Amniotic epithelial cell (primary cell): ENCODE measurements at regions not wholly inside any gene's neighbourhood (a gene's known extent, or its start where the extent isn't known, plus 50 kb on each side); places are given as distances from the start of the nearest gene placed in this dataset.

Experiments used
- DNase-seq: peaks from one replicate; pipeline ENCODE4 v3.0.0-alpha.2; 2010; ENCODE audit warnings: low read depth

DNA sequence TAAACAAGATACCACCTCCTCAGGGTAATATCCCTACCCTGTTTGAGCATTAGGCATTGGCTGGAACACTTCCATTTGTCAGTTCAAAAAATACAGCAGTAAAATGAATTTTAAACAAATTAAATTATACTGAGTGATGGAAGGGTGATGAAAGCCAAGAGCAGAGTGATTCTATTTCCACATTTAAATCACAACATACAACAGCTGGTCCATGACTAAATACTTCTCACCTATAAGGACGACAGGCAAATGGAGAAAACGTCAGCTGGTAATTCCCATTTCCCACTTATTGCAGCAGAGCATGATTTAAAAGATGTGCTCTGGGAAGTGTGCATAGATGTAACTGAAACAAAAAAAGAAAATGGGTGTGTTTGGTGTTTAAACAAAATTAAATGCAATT, 543.6 kb upstream of the DAB2 start:
- DNase-seq: no peak

DNA sequence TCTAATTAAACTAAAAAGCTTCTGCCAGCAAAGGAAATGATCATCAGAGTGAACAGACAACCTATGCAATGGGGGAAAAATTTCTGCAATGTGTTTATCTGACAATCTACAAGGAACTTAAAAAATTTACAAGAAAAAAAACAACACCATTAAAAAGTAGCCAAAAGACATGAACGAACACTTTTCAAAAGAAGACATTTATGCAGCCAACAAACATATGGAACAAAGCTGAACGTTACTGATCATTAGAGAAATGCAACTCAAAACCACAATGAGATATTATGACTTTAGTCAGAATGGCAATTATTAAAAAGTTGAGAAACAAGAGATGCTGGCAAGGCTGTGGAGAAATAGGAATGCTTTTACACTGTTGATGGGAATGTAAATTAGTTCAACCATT, 530.4 kb upstream of the DAB2 start:
- DNase-seq: no peak

DNA sequence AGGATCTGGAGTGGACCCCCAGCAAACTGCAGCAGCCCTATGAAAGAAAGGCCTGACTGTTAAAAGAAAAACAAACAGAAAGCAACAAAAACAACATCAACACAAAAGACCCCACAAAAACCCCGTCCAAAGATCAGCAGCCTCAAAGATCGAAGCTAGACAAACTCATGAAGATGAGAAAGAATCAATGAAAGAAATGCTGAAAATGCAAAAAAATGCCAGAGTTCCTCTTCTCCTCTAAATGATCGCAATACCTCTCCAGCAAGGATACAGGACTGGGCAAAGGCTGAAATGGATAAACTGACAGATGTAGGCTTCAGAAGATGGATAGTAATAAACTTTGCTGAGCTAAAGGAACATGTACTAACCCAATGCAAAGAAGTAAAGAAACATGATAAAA, 526.3 kb upstream of the DAB2 start:
- no peak for DNase-seq

DNA sequence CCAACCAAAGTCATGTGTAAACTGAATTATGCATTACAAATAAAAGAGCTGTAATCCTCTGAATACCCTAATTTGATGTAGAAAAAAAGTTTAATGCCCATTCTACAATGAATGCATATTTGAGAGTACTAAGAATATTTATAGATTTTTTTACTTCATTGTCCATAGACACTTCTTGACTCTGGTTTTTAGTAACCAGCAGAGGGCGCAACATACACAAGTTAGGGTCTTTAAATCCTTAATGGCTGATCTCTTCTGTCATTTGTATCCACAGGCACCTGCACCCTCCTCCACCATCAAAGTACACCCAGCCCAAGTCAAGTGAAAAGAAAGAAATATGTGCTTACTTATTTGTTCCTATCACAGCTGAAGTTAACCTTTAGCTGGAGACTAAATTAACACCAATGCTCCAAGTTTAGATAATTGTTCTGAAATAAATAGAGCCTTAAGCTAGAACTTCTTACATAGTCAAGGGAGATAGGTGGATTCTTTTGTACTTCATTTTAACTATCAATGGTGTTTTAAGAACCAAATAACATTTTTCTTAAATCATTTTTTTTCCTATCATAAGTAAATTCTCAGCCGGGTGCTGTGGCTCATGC, 524.2 kb upstream of the DAB2 start:
- peak; percentile 69 for DNase-seq

DNA sequence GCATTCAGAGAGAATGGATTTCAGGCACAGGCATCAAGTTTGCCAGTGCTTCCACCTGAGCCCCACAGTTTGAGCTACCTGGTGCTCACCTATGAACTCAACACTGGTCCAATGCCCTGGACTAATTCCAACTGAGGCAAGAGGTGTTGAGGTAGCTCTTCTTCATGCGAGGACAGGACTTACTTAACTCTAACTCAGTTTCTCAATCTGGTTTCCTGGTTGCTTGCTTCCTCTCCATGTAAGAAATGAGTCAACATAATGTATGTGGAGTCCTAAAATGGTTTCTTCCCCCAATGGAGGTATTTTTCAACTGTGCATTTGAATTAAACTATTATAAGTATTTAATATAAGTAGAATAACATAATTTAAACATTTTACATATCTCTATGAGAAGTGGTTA, 523.6 kb upstream of the DAB2 start:
- no peak for DNase-seq

DNA sequence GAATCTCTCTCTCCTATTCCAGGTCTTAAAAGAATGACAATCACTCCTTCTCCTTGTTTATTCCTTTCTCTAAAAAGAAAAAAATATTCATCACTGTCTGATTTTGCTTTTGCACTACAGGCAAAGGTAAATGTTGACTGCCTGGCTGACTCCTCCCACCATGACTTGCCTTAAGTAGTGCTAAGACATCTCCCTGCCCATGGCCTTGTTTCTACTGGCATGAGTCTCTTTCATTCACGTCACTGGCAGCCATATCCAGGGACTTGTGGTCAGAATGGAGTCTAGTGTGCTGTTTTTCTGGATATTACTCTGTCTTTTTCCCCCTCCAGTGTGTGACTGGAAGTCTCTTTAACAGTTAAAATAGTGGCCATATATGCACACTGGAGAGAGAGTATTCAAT, 522.9 kb upstream of the DAB2 start:
- peak; percentile 53 for DNase-seq

DNA sequence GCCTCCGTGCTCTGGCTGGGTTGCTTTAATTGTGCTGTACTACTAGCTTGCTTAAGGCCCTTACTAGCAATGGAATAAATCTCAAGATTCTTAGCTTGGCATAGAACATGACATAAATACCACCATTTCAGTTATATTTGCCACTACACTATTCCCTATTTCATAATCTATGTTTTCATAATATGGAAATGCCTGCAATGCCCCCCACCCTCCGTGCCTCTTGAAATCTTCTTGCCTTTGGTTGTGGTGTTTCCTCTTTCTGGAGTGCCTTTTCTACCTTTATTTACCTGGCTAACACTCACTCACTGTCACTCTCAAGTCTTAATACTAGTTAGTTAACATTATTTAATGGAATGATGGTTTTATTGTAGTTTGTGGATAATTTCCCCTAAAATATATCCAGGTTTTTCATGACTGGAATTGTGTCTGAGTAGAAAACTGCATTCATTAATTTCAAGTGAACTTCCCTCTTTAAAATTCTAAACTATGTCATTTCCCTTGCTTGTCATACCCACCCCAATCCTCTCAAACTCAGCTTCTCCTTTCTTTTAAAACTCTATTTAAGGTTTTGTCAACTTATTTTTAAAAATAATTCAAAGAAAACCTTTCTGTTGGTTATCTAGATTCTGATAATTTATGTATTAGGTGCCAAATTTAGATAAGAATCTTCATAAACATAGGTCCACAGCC, 521.7 kb upstream of the DAB2 start:
- DNase-seq: no peak

DNA sequence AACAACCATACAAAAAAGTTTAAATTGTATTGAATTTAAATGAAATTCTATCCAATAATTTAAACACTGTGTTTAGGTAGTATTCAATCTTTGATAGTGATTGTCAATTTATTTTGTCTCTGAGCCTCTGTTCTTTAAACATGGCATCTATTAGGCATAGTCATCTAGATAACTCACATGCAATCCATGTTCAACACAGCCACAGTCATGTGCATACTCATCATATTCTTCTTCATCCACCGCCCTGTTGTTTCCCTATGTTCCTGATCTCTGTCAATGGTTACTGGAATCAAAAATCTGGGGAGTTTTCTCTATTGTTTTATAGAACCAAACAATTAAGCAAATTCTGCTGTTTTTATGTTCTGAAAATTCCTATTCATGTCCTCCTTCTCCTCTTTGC, 521.1 kb upstream of the DAB2 start:
- no peak for DNase-seq

DNA sequence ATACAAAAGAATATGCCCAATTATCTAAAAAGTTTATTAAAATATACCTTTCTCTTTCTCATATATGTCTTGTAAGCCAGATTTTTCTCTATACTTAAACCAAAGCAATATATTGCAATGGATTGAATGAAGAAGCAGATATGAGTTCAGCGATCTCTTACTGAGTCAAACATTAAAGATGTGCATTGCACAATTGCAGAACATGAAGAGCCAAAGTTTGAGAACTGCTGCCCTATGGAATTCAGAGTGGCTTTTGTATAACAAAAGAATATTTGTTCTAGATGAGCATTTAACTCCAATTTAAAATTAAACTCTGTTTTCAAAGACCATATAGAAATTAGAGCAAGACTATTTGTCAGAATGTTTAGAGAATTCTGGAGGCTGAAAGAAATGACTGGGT, 519.0 kb upstream of the DAB2 start:
- peak; percentile 61 for DNase-seq

DNA sequence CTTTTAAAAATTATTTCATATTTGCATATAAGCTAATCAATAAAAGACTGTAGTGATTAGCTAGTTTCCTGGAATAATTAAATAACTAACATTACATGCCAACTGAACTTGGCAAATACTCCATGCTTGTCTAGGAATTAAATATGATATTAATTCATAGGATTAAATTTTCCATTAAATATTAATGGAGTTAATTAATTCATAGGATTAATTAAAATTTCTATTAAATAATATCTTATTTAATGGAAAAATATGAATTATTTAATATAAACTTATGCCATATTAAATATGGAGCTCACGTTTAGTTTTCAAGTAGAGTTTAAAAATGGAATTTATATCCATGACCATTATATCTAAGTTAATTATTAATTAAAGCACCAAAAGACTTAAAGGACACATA, 517.8 kb upstream of the DAB2 start:
- DNase-seq: no peak

DNA sequence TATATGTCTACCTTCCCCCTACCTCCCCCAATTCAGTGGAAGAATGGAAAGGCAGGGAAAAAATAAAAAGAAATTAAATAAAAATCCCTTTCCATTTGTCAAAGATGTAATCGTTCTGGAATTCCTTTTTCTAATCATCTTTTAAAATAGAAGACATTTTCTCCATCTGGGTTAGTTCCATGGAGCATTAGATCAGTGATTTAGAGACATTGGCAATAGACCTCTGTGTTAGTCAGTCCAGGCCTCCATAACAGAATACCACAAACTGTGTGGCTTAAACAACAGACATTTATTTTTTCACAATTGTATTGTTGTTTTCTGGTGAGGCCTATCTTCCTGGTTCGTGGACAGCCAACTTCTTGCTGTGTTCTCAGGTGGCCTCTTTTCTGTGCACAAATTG, 516.6 kb upstream of the DAB2 start:
- DNase-seq: peak; percentile 1

DNA sequence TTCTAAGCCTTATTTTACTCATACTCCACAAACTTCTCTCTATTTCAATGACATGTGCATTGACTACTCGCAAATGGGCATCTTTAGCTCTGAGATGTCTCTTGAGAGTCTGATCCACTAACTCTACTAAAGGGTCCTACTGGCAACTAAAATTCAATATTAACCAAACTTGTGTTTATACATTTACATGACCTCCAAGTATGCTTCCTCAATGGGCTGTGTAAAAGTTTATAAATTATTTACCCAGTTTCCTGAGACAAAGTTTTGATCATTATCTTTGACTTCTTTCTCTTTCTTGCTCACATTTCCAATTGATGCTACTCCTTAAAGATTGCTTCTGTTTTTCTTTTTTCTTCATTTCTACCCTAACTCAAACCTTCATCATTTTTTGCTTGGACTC, 510.1 kb upstream of the DAB2 start:
- no peak for DNase-seq

DNA sequence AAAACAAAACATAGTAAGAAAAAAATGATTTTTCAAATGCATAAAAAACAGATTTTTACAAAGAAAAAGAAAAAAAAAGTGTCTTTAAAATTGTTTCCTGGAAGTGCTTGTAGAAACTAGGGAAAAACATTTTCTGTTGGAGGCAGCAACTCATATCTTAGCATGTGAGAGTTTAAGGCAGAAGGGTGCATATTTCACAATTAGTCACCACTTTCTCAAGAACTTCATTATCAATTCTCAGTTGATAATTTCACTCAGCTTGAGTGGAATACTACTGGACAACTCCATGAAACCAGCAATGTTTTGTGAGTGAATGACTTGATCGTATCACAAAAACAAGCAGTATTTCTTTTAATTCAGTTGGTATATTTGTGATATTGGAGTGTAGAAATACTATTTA, 508.3 kb upstream of the DAB2 start:
- peak; percentile 18 for DNase-seq

DNA sequence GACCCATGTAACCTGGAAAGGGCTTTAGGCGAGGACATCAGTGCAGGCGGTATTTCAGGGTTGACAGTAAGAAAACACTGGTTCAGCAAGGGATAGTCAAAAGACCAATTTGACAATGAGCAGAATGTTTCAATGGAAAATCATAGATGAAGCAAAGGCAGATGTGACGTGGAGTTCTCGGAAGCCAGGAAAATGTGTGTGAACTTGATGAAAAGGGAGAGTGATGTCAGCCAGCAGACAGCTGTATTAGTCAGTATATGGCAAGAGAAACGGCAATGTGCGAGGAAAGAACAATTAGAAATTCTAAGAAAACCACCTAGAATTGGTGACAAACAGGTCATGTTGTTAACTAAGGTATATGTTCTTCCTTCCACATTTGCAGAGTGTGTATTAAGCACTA, 503.9 kb upstream of the DAB2 start:
- DNase-seq: no peak

DNA sequence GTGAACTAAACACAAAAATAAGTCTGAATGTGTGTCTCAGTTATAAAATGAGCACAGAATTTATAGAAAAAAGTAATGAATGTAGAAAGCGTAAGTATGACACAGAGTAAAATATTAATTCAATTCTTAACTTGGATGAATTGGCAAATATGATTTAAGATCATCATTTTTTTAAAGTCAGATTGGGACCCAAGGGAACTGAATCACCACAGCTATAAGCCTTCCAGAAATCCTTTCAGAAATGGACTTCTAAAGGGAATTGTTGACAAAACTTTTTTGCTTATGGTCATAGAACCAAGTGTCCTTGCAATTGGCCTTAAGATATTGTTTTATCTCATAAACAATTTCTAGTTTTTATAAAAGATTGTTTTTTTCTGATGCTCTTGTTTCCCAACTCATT, 495.1 kb upstream of the DAB2 start:
- no peak for DNase-seq

DNA sequence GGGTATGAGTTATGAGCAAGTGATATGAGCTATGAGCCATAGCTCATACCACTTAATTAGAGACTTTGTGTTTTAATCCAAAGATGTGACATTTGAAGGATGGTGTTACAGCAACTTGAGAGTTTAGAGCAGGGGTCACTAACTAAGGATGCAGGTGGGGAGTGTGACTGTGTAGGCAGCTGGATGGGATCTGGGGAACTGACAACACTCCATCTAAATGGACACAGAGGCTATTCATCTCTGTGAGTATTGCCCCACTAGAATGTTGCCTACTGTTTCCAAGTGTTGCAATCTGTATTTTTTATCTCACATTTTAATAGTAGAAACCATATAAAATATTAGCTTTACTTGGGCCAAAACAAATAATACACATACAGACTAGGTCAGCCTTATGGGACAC, 488.1 kb upstream of the DAB2 start:
- DNase-seq: peak; percentile 18

DNA sequence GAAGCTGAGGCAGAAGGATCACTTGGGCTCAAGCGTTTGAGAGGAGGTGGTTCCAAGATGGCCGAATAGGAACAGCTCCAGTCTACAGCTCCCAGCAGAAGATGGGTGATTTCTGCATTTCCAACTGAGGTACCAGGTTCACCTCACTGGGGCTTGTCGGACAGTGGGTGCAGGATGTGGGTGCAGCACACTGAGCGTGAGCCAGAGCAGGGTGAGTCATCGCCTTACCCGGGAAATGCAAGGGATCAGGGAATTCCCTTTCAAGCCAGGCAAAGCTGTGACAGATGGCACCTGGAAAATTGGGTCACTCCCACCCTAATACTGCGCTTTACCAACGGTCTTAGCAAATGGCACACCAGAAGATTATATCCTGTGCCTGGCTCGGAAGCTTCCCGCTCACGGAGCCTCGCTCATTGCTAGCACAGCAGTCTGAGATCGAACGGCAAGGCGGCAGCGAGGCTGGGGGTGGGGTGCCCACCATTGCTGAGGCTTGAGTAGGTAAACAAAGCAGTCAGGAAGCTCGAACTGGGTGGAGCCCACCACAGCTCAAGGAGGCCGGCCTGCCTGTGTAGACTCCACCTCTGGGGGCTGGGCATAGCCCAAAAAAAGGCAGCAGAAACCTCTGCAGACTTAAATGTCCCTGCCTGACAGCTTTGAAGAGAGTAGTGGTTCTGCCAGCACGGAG, 482.6 kb upstream of the DAB2 start:
- DNase-seq: peak; percentile 18

DNA sequence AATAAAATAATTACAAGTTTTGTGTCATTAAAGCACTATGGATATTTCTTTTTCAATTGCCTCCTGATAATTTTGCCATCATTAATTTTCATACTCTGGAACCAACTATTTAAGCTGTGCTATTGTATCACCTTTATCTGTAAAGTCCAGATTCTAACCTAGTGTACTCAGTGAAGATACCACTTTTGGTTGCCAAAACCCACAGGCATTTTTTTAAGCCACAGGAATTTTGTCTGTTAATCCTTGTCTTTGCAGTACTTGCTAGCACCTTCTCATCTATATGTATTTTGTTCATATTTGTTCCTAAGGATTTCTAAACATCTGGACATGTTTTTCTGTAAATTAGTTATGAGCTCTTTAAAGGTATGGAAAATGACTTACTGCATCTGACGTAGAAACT, 481.4 kb upstream of the DAB2 start:
- DNase-seq: peak; percentile 87

DNA sequence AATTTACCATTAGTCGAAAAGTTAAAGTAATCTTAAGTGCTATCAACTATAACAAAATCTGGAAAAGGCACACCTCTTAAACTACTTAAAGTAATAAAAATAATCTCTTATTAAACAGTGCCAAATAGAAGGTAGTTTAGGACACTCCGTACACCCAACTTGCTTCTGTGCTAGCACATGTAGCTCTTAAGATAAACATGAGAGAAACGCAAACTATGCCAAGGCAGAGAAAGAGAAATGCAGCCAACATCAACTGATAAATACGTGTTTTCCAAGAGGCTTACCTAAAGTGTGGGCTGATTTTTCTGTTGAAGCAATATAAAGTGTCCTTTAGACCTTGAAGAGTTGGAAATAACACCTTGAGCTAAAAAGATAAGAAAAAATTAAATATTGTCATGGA, 480.6 kb upstream of the DAB2 start:
- DNase-seq: peak; percentile 53

DNA sequence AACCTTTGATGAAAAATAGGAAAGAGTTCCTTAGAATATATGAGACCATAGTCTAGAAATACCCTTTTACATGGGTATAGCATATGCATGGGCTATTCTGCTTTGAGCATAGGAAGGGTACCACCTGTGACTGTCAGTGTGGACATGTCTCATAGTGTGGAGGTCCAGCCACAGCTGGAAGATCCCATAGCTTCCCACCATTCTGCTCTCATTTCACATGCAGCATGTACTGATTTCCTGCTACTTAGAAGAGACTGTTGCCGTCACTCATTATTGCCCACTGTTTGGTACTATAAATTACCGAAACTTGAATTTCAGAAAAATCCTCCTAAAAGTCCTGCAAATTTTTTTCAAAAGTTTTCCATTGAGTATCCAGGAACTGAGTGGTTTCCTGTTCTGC, 477.8 kb upstream of the DAB2 start:
- no peak for DNase-seq

DNA sequence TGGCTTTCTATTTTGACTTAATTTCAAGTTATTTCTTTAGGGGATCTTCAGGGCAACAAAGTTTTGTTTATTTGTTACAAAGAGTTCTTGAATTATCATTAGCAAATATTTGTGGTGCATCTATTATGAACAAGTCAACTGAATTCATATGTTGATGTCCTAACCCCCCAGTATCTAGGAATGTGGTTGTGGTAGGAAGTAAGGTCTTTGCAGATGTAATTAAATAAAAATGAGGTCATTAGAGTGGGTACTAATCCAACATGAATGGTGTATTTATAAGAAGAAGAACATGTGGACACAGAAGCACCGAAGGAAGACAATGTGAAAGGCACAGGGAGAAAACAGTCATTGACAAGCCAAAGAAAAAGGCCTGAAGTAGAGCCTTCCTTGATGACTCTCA, 474.0 kb upstream of the DAB2 start:
- peak; percentile 83 for DNase-seq

DNA sequence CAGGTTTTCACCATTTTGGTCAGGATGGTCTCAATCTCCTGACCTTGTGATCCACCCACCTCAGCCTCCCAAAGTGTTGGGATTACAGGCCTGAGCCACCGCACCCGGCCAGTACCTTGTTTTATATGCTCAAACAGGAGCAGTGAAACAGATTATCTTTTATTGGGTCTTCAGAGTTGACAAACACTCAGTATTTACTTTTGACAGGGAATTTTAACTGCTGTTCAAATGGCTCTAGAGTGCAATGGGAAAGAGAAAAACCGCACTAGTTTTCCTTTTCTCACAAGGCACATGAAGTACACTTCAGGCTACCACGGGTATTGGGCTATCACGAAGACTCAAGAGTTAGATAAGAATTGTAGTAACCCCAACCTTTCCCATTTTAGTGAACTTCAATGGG, 471.9 kb upstream of the DAB2 start:
- DNase-seq: no peak

DNA sequence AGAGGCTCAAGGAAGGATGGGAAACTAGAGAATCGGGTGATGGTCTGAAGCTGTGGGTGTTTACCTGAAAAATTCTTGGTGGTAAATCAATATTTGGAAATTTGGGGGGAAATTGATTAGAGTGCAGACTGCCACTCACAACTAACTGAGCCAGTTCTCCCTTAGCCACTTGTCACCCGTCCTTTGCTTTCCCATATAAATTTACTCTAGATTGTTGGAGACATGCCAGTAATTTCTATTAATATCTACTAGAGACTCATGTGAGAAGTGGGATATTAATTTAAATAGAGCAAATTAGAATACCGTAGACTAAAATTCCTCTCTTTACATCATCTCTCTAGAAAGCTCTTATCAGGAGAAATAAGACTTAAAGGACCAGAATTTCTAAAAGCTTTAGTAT, 471.3 kb upstream of the DAB2 start:
- no peak for DNase-seq

DNA sequence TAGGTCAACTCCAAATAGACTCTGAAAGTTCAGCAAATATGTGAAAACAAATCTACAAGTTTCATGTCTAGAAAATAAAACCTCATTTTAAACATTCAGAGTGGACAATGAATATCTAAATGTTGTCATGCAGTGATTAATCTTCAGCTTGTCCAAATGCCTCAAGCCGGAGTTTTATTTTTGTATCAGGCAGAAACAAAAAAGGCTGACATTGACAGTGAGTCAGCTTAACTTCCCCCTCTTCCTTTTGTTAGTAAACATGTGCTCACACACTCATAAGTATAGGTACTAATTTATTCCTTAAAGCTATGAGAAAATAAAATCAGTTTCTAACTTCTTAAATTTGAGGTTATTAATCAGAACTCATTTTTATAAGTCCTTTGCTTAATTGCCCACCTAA, 467.9 kb upstream of the DAB2 start:
- peak; percentile 34 for DNase-seq
